SKM-1 treated with dmso at 0.1 percent for 144 hours (cell line): ENCODE measurements at regions not wholly inside any gene's neighbourhood (a gene's known extent, or its start where the extent isn't known, plus 50 kb on each side); places are given as distances from the start of the nearest gene placed in this dataset.
"Not testable (repeated sequence)": the region's sequence is repeated elsewhere in the genome, so short reads cannot be mapped to it uniquely, and the experiment has no call there.

Source experiments
- DNase-seq: peaks from one replicate; lab custom pipeline; 2025; ENCODE audit not compliant: unreplicated experiment; lab: John Stamatoyannopoulos, UW

DNA sequence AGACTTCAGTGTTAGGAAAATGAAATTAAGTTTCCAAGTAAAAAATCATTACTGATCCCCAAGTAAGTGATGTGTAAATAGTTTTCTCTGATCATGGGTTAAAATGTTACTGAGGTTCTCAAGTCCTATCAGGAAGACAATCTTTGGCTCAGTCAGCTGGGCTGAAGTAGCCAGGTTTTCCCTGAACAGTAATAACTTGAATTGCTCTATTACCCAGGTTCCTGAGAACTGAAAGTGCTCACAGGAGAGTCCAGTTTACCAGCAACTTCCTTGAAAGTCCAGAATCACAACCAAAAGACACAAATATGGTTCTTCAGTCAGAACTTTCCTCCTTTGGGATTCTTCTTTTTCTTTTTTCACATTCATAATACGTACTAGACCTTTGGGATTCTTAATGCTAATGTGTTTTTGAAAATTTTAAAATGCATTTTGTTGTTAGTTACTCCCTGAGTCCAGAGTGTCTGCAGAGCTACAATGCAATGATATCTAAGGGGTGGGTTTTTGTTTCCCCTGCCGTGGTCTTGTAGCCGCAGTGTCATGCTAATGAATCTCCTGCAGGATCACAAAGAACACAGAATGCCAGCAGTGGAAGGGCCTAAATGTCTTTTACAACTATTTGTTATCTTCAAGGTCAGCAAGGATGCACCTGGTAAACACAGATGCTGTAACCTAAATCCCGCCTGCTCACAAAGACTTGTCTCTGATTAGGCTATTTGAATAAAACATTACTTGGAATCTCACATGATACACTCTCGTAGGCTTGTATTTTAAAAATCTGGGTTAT lies 439.8 kb upstream of the NR3C2 start:
- no peak for DNase-seq

DNA sequence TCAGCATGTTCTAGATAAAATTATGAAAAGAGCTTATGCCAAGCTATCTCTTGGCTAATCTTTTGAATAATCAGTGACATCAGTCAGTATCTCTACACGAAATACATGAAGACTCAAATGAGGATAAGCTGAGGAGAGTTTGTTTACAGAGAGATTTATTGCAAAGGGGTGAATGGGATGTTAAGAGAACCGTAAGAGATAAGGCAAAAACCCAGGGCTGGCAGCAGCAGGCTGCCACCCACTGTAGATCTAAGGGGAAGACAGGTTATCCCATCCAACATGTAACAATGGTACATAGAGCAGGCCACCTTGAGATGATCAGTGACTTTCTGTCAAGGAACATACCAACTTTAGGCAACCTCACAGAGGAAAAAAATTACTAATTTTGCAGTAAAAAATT lies 432.1 kb upstream of the NR3C2 start:
- no peak for DNase-seq

GRCh38 chr4:148868191-148868590 lies 426.0 kb upstream of the NR3C2 start:
- DNase-seq = no peak

DNA sequence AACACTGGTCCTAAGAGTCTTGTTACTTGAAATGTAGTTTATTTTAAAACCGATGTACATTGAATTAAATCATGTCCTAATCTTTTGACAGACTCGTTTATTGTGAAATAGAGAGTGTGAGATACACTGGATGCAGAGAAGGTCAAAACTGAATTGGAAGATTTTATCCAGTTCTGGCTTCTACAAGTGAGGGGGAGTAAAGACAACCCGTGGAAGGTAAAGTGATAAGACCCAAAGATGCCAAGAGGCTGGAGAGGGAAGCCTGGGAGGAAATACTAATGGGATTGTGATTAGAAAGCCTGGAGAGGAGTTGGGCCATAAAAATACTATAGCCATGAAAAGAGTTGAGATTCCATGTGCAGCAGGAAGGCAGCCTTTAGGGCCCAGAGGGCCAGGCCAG lies 424.5 kb upstream of the NR3C2 start:
- DNase-seq = no peak

- no peak for DNase-seq
Measured at GRCh38 chr4:148857973-148858534, 415.8 kb upstream of the NR3C2 start.

DNA sequence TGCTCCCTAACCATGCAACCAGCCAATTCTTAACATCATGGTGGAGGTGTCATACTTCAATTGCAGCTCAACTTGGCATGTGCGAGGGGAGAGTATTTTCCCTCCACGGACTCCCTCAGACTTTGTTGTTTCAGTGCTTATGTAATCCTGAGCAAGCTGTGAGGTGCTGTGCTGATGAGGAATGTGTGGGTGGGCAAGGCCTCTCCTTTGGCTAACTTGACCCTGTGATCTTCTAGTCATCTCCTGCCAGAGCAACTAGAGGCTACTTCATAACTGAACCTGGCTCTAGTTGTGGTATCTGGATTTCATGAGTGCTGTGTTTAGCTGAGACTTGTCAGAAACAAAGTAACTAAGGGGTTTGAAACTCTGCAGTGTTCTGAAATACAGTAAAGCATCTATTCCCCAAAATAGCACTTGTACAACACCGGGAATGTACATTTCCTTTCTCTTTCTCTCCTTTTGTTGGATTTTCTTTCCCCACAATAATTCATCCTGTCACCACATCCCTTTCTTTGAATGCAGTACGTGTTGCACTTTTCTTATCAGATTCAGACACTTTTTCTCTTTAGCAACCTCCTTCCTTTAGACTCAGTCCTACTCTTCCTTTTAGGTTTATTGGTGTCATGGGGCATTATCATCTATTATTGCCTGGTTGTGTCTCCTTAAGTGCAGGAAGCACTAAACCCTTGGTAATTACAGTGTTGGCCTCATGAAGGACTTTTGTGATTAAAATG lies 415.2 kb upstream of the NR3C2 start:
- no peak for DNase-seq

- DNase-seq = no peak
Measured at GRCh38 chr4:148854203-148854602, 412.0 kb upstream of the NR3C2 start.

- DNase-seq = no peak
Measured at GRCh38 chr4:148852092-148852699, 410.0 kb upstream of the NR3C2 start.

DNA sequence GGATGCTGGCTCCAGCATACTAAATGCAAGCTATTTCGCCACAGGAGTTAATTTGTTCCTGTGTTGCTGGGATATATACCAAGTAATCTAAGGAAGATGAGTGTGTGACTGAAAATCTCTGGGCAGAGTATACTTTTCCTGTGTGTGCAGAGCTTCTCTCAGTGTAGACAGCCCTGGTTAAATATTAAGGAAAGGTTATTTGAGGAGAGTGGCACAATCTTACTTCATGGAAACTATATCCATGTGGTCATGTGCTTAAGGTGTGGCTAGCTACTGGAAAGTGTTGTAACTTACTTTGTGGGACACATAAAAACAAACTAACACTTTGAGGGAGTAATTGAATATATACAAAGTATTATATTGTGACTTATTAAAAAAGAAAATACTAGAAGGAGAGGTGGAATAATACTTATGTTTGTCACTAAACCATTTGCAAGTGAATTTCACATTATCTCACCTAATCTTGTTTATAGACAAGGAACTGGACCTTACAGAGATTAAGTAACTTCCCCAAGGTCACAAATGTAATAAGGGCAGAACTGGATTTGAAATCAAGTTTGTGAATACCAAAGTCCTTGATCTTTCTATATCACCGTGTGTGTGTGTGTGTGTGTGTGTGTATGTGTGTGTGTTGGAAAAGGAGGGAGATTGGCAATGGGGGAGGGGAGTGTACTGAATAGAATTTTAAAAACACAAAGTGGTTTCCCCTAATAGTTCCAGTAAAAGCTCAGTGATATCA lies 408.2 kb upstream of the NR3C2 start:
- DNase-seq = no peak

- no peak for DNase-seq
Measured at GRCh38 chr4:148849581-148849980, 407.4 kb upstream of the NR3C2 start.

DNA sequence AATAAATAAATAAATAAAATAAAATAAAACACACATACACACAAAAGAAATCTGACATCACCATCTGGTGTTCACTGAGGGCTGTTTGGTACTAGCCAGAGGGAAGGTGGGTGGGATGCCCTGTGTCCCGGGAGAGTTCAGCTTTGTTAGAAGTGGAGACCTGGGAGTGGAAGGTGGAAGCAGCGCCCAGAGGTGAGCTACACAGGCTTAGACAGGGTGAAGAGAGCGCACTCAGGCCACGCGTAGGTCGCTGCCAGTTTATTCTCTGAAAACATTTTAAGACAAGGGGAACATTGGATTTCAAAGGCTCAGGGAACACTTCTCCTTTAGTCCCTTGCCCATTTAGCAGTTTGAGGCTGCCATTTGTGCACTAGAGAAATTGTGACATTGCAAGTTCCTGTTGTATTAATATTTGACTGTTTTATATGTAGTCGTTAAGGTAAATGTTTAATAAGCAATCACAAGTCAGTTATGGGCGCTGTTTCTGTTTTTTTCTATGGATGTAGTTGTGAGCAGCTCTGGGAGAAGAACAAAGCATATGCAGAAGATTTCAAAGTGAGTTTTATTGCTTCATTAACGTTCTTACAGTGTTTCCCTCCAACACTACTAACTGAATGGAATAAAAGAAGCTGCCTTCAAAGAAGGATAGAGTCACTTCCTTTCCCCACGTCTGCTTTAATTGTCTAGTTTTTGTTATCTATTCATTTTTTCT lies 405.5 kb upstream of the NR3C2 start:
- no peak for DNase-seq

- no peak for DNase-seq
Measured at GRCh38 chr4:148845609-148846008, 403.4 kb upstream of the NR3C2 start.

- DNase-seq = no peak
Measured at GRCh38 chr4:148843625-148844024, 401.4 kb upstream of the NR3C2 start.

DNA sequence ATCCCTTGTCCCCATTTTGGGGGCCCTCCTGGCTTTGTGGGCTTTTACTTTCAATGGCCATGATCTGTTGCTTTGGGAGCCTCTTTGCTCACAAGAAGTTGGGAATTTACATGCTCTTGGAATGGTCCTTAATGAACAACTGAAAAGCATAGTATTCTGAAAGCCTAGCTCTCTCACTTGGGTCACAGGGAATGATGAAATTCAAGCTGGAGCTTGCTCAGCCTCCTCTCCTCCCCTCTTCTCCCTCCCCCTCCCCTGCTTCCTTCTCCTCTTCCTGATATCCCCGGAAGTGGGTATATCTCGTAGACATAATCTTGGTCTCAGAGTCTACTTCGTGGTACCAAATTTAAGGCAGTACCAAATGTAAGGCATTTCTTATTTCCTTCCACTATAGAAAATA lies 400.6 kb upstream of the NR3C2 start:
- no peak for DNase-seq

- DNase-seq = not testable (repeated sequence)
Measured at GRCh38 chr4:148837571-148837970, 395.4 kb upstream of the NR3C2 start.

DNA sequence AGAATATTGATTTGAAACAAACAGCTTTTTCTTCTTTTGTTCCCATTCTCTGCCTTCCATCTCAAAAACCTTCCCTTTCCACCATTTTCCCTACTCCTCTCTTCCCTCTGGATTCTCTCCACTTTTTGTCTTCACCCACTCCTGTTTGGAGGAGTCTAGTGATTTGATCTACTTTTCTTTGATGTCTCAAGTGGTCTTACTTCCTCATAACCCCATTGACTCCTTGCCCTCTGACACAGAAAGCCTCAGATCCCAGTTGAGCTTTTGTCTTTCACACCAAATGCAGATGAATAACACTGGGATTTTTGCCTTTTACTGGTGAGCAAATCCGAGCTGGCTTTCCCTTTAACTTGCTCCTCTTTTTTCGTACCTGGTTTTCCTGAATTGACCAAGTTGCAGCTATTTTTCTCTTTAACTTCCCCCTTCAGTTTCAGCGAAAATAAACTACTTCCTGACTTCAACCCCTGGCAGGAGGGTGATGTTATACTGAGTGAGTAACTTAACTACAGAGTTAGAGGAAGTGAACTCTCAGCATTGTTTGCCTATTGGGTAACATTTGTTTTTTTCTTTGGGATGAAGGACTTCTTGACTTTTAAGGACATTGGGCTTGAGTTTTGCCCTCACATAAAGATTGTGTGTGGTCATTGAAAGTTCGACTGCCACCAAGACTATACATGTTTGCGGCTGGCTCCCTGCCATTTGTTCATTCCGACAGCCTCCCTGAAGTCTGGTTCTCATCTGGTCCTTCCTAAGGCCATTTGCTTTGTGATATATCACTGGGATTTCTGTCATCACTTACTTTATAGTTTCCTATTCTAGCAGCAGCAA lies 392.8 kb upstream of the NR3C2 start:
- peak; percentile 84 for DNase-seq

- DNase-seq = no peak
Measured at GRCh38 chr4:148831945-148832344, 389.7 kb upstream of the NR3C2 start.

DNA sequence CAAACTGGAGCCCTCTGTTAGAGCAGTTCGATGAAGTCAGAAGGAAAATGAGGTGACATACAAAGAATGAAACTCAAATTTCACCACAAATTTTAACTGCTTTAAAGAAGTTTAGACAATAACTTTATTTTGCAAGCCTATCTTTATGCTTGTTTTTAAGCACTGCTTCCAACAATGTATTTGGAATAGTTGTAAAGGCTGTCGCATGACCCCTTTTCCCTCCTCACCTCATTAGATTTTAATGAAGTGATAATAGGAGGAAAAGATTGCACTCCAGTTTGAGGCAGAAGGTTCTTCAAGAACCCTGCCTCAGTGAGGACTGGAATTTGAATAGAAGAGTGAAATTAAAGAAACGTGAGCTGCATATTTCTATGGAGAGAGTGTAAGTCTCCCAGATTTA lies 386.1 kb upstream of the NR3C2 start:
- no peak for DNase-seq

DNA sequence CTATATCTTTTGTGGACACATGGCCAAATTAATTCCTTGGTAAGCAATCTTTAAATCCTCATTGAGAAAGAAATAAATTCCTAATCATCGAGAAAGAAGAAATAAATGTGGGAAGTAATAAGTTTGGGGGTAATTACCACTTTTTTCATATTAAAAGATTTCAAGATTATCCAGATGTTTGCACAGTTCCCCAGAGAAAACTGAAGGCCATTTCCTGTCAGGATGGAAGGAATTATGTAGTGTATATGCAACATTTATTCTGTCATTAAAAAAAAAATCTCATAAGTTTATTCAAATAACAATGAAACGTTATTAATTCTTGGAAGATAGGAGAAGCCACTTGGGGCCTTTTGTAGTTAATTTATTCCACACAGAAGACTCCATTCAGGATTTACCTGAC lies 385.6 kb upstream of the NR3C2 start:
- DNase-seq = no peak

GRCh38 chr4:148823419-148823769 lies 381.2 kb upstream of the NR3C2 start:
- no peak for DNase-seq
